ENCODE measurements at regions not wholly inside any gene's neighbourhood (a gene's known extent, or its start where the extent isn't known, plus 50 kb on each side); places are given as distances from the start of the nearest gene placed in this dataset.

- TF ChIP-seq, protein P1, sequence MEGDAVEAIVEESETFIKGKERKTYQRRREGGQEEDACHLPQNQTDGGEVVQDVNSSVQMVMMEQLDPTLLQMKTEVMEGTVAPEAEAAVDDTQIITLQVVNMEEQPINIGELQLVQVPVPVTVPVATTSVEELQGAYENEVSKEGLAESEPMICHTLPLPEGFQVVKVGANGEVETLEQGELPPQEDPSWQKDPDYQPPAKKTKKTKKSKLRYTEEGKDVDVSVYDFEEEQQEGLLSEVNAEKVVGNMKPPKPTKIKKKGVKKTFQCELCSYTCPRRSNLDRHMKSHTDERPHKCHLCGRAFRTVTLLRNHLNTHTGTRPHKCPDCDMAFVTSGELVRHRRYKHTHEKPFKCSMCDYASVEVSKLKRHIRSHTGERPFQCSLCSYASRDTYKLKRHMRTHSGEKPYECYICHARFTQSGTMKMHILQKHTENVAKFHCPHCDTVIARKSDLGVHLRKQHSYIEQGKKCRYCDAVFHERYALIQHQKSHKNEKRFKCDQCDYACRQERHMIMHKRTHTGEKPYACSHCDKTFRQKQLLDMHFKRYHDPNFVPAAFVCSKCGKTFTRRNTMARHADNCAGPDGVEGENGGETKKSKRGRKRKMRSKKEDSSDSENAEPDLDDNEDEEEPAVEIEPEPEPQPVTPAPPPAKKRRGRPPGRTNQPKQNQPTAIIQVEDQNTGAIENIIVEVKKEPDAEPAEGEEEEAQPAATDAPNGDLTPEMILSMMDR (IDR thresholded peaks at IDR 0.05; ENCODE audit: low read depth, low read length): no peak
- DNase-seq (ENCODE audit: low read depth in 1 of 2, low spot score in 1 of 2): peak; percentile 6 to 60
- no peak overlapping the region for H3K4me3 ChIP-seq
- H3K4me1 ChIP-seq (ENCODE audit: low read depth): no peaks in the 10 kb centered on the region
- H3K27ac ChIP-seq: no peak overlapping the region
- H3K9me3 ChIP-seq (ENCODE audit: low read depth): no peaks in the 10 kb centered on the region
- H3K36me3 ChIP-seq: no peaks in the 10 kb centered on the region
- no peaks in the 10 kb centered on the region for H3K27me3 ChIP-seq
These were observed 84.3 kb upstream of the SLC1A3 start for GRCh38 chr5:36521838-36522745.

- no peak for DNase-seq (ENCODE audit: low read depth in 1 of 2, low spot score in 1 of 2)
- no peaks in the 10 kb centered on the region for H3K36me3 ChIP-seq
- TF ChIP-seq, protein P1 (IDR thresholded peaks at IDR 0.05; ENCODE audit: low read depth, low read length): no peak
- no peaks in the 10 kb centered on the region for H3K4me1 ChIP-seq (ENCODE audit: low read depth)
- no peaks in the 10 kb centered on the region for H3K27me3 ChIP-seq
- no peak overlapping the region for H3K4me3 ChIP-seq
- no peaks in the 10 kb centered on the region for H3K9me3 ChIP-seq (ENCODE audit: low read depth)
- no peak overlapping the region for H3K27ac ChIP-seq
These were observed 83.7 kb upstream of the SLC1A3 start for GRCh38 chr5:36522746-36523065.

GRCh38 chr5:36523450-36523849 lies 83.0 kb upstream of the SLC1A3 start:
- H3K4me3 ChIP-seq: no peak overlapping the region
- no peaks in the 10 kb centered on the region for H3K36me3 ChIP-seq
- no peaks in the 10 kb centered on the region for H3K9me3 ChIP-seq (ENCODE audit: low read depth)
- DNase-seq (ENCODE audit: low read depth in 1 of 2, low spot score in 1 of 2): no peak
- TF ChIP-seq, protein P1 (IDR thresholded peaks at IDR 0.05; ENCODE audit: low read depth, low read length): no peak
- no peak overlapping the region for H3K27ac ChIP-seq
- no peaks in the 10 kb centered on the region for H3K27me3 ChIP-seq
- H3K4me1 ChIP-seq (ENCODE audit: low read depth): no peaks in the 10 kb centered on the region

DNA sequence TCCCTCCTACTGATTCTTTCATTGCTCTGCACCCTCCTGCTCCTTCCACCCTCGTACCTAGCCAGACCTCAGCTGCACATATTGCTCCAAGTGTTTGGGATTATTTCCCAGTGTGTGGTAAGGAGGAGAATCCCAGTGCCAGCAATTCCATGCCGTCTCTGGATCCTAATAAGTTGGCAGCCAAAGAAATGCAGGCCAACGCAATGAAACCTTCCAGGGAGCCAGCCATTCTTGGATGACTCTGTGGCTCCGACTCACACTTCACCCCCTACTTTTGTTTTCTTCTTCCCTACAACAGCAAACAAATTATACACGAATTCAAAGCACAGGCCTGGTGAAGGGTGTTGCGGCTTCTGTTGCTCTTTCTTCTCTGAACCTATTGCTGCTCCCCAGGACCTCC lies 82.5 kb upstream of the SLC1A3 start:
- Histone ChIP-seq H3K4me3 (no peak overlapping the region), H3K27ac (no peak overlapping the region), H3K4me1 (ENCODE audit: low read depth) (no peaks in the 10 kb centered on the region), H3K9me3 (ENCODE audit: low read depth) (no peaks in the 10 kb centered on the region), H3K27me3 (no peaks in the 10 kb centered on the region), H3K36me3 (no peaks in the 10 kb centered on the region)
- TF ChIP-seq, protein P1 (IDR thresholded peaks at IDR 0.05; ENCODE audit: low read depth, low read length): no peak
- DNase-seq (ENCODE audit: low read depth in 1 of 2, low spot score in 1 of 2): no peak

DNA sequence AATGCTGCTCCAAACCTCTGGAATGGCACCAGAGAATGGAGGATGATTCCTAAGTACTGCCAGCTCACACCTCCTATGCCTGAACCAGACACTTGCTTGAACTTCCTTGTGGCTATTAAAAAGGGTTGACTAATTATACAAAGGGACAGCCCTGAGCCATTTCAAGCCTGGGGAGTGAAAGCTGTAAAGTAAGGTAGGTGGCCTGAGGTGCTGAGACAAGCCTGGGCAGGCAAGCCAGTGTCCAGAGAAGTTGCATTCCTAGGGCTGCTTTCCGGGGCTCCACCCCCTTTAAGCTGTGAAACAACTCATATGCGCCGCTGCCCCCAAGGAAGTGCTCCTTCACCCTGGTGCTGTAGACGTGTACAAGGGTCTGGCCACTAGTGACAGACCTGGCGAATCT lies 79.9 kb upstream of the SLC1A3 start:
- TF ChIP-seq, protein P1 (IDR thresholded peaks at IDR 0.05; ENCODE audit: low read depth, low read length): no peak
- Histone ChIP-seq H3K36me3 (no peaks in the 10 kb centered on the region), H3K9me3 (ENCODE audit: low read depth) (no peaks in the 10 kb centered on the region), H3K27me3 (no peaks in the 10 kb centered on the region), H3K27ac (no peak overlapping the region), H3K4me3 (no peak overlapping the region), H3K4me1 (ENCODE audit: low read depth) (no peaks in the 10 kb centered on the region)
- no peak for DNase-seq (ENCODE audit: low read depth in 1 of 2, low spot score in 1 of 2)
